SK-N-SH (cell line): ENCODE measurements at regions not wholly inside any gene's neighbourhood (a gene's known extent, or its start where the extent isn't known, plus 50 kb on each side); places are given as distances from the start of the nearest gene placed in this dataset.

ENCODE experiments used
- CTCF ChIA-PET: fragments of 300-600, 350-600 bp; formaldehyde crosslinking; extraction: SDS; loops from one replicate; lab custom pipeline; 2021; lab: Yijun Ruan, JAX
- POLR2A ChIA-PET: fragments of 350-600 bp; sonication (Branson Sonifier 250); formaldehyde crosslinking; extraction: SDS; loops from one replicate; lab custom pipeline; 2020; ENCODE audit warnings: antibody characterized with exemption, inconsistent platforms; lab: Yijun Ruan, JAX
- DNase-seq: peaks from one replicate; pipeline ENCODE4 v3.0.0; 2012
- H2AFZ ChIP-seq: fragments of 200-600 bp; sonication (generic); 2 replicates; pipeline ENCODE4 v1.8.1; 2016; ENCODE audit warnings: antibody characterized with exemption, mild to moderate bottlenecking, low read depth
- H3F3A ChIP-seq: fragments of 200-600 bp; sonication (generic); replicated peaks from 2 replicates; pipeline ENCODE3; 2016; ENCODE audit warnings: antibody characterized with exemption, mild to moderate bottlenecking; ENCODE audit not compliant: insufficient read depth
- H3K27ac ChIP-seq, 2 experiments: fragments of 200-500 bp in 1 of 2; fragments of 200-600 bp in 1 of 2; sonication (Bioruptor generic) in 1 of 2; sonication (generic), shearing (Covaris generic) in 1 of 2; 2 replicates each; pipeline versions ENCODE4 v1.5.1 to v1.6.1; 2014 to 2016; ENCODE audit warnings: low read depth in 2 of 2, inconsistent platforms in 1 of 2, low read length in 1 of 2, mild to moderate bottlenecking in 1 of 2, mixed read lengths in 1 of 2
- H3K27me3 ChIP-seq: fragments of 200-600 bp; sonication (generic), shearing (Covaris generic); 2 replicates; pipeline ENCODE4 v1.6.1; 2016; ENCODE audit warnings: mixed run types; ENCODE audit not compliant: insufficient read depth
- H3K36me3 ChIP-seq, 2 experiments: fragments of 200-500 bp in 1 of 2; fragments of 200-600 bp in 1 of 2; sonication (Bioruptor generic) in 1 of 2; sonication (generic) in 1 of 2; replicated peaks in 1 of 2; 2 replicates each; pipeline versions ENCODE3 to v1.5.1; 2014 to 2016; ENCODE audit warnings: low read length in 1 of 2, mild to moderate bottlenecking in 1 of 2; ENCODE audit not compliant: insufficient read depth in 2 of 2, control insufficient read depth in 1 of 2
- H3K4me1 ChIP-seq, 2 experiments: fragments of 200-500 bp in 1 of 2; fragments of 200-600 bp in 1 of 2; sonication (Bioruptor generic) in 1 of 2; sonication (generic), shearing (Covaris generic) in 1 of 2; 2 replicates each; pipeline versions ENCODE4 v1.5.1 to v1.6.1; 2014 to 2016; ENCODE audit warnings: low read depth in 1 of 2, low read length in 1 of 2, mixed run types in 1 of 2; ENCODE audit not compliant: insufficient read depth in 2 of 2, control insufficient read depth in 1 of 2
- H3K4me2 ChIP-seq: fragments of 200-600 bp; sonication (generic), shearing (Covaris generic); 2 replicates; pipeline ENCODE4 v1.6.1; 2017; ENCODE audit warnings: mixed run types
- H3K4me3 ChIP-seq, 2 experiments: fragments of 200-500 bp in 1 of 2; fragments of 200-600 bp in 1 of 2; sonication (Bioruptor generic) in 1 of 2; sonication (generic), shearing (Covaris generic) in 1 of 2; 2 replicates each; pipeline versions ENCODE4 v1.5.1 to v1.8.1; 2014 to 2016; ENCODE audit warnings: low read depth in 2 of 2, inconsistent platforms in 1 of 2, low read length in 1 of 2, mild to moderate bottlenecking in 1 of 2, mixed read lengths in 1 of 2, moderate library complexity in 1 of 2
- H3K79me2 ChIP-seq: fragments of 200-600 bp; sonication (generic); 2 replicates; pipeline ENCODE4 v1.8.1; 2017; ENCODE audit warnings: mild to moderate bottlenecking; ENCODE audit not compliant: insufficient read depth
- H3K9ac ChIP-seq: fragments of 200-600 bp; sonication (generic); 2 replicates; pipeline ENCODE4 v1.6.1; 2017; ENCODE audit warnings: mixed run types
- H3K9me2 ChIP-seq: fragments of 200-600 bp; sonication (generic); 2 replicates; pipeline ENCODE4 v1.6.1; 2017; ENCODE audit warnings: mixed run types
- H3K9me3 ChIP-seq: fragments of 200-600 bp; sonication (generic); 2 replicates; pipeline ENCODE4 v1.6.1; 2017; ENCODE audit warnings: mixed run types, mild to moderate bottlenecking, moderate library complexity
- H4K20me1 ChIP-seq: fragments of 200-600 bp; sonication (generic); 2 replicates; pipeline ENCODE4 v1.6.1; 2017; ENCODE audit warnings: mild to moderate bottlenecking, mixed run types; ENCODE audit not compliant: insufficient read depth
- EP300 ChIP-seq, 2 experiments: IDR thresholded peaks; 2 replicates each; pipeline versions ENCODE4 v1.4.0 to v1.6.1; 2012; ENCODE audit warnings: borderline replicate concordance in 1 of 2, low read depth in 1 of 2, low read length in 1 of 2
- GATA2 ChIP-seq: sonication (generic); formaldehyde crosslinking; IDR thresholded peaks from 2 replicates; pipeline ENCODE4 v1.5.0; 2020; ENCODE audit warnings: mild to moderate bottlenecking, missing genetic modification reagents
- MXI1 ChIP-seq: IDR thresholded peaks from 2 replicates; pipeline ENCODE4 v1.6.1; 2012; ENCODE audit warnings: mild to moderate bottlenecking, low read depth, low read length, improper control_type of control experiment
- NFIC ChIP-seq: IDR thresholded peaks from 2 replicates; pipeline ENCODE4 v1.4.0; 2012; ENCODE audit warnings: borderline replicate concordance
- NRF1 ChIP-seq: IDR thresholded peaks from 2 replicates; pipeline ENCODE4 v1.6.1; 2012; ENCODE audit warnings: low read depth, mild to moderate bottlenecking, low read length
- RAD21 ChIP-seq: IDR thresholded peaks from 2 replicates; pipeline ENCODE4 v1.6.1; 2012; ENCODE audit warnings: mild to moderate bottlenecking, low read length
- RFX5 ChIP-seq: IDR thresholded peaks from 2 replicates; pipeline ENCODE4 v1.6.1; 2012; ENCODE audit warnings: mild to moderate bottlenecking, improper control_type of control experiment, low read length
- TEAD4 ChIP-seq: IDR thresholded peaks from 2 replicates; pipeline ENCODE4 v1.4.0; 2012; ENCODE audit warnings: mild to moderate bottlenecking, borderline replicate concordance; ENCODE audit not compliant: insufficient read depth
- YY1 ChIP-seq: IDR thresholded peaks from 2 replicates; pipeline ENCODE4 v1.4.0; 2012; ENCODE audit warnings: low read depth, mild to moderate bottlenecking
- WGBS: methylation state at CpG from one replicate; pipeline ENCODE4 v1.1.6; 2017; ENCODE audit warnings: low lambda C conversion rate; 5-methylcytosine and 5-hydroxymethylcytosine counted together
- TF ChIP-seq, protein P1 (sequence below): IDR thresholded peaks from 2 replicates; pipeline ENCODE4 v1.4.0; 2012; ENCODE audit warnings: low read depth, borderline replicate concordance
- TF ChIP-seq, protein P2 (sequence below): IDR thresholded peaks from 2 replicates; pipeline ENCODE4 v1.4.0; 2012; ENCODE audit warnings: low read depth, borderline replicate concordance
- TF ChIP-seq, protein P3 (sequence below): IDR thresholded peaks from 2 replicates; pipeline ENCODE4 v1.6.1; 2012; ENCODE audit warnings: mild to moderate bottlenecking, low read depth, low read length, moderate library complexity
- TF ChIP-seq, protein P4 (sequence below): fragments of 150-350 bp; IDR thresholded peaks from 2 replicates; pipeline ENCODE4 v1.6.1; 2016; ENCODE audit warnings: mild to moderate bottlenecking, low read depth, low read length
- TF ChIP-seq, protein P5 (sequence below): IDR thresholded peaks from 2 replicates; pipeline ENCODE4; 2012

DNA sequence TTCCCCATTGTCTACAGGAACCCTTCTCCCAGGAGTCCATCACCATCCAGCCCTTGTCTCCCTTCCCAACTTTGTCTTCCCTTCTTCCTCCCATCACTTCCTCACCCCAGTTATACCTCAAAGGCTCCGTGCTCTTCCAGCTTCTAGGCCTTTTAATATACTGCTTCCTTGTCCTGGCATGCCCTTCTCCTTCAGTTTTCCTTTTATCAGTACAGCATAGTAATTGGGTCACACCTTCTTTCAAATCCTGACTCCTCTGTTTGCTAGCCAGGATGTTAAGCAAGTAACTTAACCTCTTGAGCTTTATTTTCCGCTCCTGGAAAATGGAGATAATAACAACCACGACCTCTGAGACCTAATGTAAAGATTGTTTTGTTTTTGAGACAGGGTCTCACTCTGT, 54.9 kb upstream of the PNRC1 start:
- no peaks in the 10 kb centered on the region for H3K27me3 ChIP-seq
- peaks cover 2% of the 10 kb centered on the region for H3F3A ChIP-seq
- WGBS = 75% methylated on average over 3 of the region's 3 CpGs
- no peaks in the 10 kb centered on the region for H3K4me1 ChIP-seq
- no peaks in the 10 kb centered on the region for H3K79me2 ChIP-seq
- POLR2A ChIA-PET = no interaction called here
- no peak overlapping the region for H3K4me2 ChIP-seq
- no peak overlapping the region for H3K4me3 ChIP-seq
- H2AFZ ChIP-seq = no peak overlapping the region
- no peak for DNase-seq
- H3K9ac ChIP-seq = no peak overlapping the region
- TF ChIP-seq, protein P1, sequence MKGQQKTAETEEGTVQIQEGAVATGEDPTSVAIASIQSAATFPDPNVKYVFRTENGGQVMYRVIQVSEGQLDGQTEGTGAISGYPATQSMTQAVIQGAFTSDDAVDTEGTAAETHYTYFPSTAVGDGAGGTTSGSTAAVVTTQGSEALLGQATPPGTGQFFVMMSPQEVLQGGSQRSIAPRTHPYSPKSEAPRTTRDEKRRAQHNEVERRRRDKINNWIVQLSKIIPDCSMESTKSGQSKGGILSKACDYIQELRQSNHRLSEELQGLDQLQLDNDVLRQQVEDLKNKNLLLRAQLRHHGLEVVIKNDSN = no peak
- TF ChIP-seq, protein P2, sequence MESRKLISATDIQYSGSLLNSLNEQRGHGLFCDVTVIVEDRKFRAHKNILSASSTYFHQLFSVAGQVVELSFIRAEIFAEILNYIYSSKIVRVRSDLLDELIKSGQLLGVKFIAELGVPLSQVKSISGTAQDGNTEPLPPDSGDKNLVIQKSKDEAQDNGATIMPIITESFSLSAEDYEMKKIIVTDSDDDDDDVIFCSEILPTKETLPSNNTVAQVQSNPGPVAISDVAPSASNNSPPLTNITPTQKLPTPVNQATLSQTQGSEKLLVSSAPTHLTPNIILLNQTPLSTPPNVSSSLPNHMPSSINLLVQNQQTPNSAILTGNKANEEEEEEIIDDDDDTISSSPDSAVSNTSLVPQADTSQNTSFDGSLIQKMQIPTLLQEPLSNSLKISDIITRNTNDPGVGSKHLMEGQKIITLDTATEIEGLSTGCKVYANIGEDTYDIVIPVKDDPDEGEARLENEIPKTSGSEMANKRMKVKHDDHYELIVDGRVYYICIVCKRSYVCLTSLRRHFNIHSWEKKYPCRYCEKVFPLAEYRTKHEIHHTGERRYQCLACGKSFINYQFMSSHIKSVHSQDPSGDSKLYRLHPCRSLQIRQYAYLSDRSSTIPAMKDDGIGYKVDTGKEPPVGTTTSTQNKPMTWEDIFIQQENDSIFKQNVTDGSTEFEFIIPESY = no peak
- TF ChIP-seq YY1 (no peak), NRF1 (no peak), MXI1 (no peak), TEAD4 (no peak), RAD21 (no peak), EP300 (IDR thresholded peaks at IDR 0.05; ENCODE audit: borderline replicate concordance in 1 of 2, low read depth in 1 of 2, low read length in 1 of 2) (no peak), GATA2 (no peak), RFX5 (no peak), NFIC (no peak)
- TF ChIP-seq, protein P3, sequence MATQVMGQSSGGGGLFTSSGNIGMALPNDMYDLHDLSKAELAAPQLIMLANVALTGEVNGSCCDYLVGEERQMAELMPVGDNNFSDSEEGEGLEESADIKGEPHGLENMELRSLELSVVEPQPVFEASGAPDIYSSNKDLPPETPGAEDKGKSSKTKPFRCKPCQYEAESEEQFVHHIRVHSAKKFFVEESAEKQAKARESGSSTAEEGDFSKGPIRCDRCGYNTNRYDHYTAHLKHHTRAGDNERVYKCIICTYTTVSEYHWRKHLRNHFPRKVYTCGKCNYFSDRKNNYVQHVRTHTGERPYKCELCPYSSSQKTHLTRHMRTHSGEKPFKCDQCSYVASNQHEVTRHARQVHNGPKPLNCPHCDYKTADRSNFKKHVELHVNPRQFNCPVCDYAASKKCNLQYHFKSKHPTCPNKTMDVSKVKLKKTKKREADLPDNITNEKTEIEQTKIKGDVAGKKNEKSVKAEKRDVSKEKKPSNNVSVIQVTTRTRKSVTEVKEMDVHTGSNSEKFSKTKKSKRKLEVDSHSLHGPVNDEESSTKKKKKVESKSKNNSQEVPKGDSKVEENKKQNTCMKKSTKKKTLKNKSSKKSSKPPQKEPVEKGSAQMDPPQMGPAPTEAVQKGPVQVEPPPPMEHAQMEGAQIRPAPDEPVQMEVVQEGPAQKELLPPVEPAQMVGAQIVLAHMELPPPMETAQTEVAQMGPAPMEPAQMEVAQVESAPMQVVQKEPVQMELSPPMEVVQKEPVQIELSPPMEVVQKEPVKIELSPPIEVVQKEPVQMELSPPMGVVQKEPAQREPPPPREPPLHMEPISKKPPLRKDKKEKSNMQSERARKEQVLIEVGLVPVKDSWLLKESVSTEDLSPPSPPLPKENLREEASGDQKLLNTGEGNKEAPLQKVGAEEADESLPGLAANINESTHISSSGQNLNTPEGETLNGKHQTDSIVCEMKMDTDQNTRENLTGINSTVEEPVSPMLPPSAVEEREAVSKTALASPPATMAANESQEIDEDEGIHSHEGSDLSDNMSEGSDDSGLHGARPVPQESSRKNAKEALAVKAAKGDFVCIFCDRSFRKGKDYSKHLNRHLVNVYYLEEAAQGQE = no peak
- TF ChIP-seq, protein P4, sequence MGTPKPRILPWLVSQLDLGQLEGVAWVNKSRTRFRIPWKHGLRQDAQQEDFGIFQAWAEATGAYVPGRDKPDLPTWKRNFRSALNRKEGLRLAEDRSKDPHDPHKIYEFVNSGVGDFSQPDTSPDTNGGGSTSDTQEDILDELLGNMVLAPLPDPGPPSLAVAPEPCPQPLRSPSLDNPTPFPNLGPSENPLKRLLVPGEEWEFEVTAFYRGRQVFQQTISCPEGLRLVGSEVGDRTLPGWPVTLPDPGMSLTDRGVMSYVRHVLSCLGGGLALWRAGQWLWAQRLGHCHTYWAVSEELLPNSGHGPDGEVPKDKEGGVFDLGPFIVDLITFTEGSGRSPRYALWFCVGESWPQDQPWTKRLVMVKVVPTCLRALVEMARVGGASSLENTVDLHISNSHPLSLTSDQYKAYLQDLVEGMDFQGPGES = no peak
- TF ChIP-seq, protein P5, sequence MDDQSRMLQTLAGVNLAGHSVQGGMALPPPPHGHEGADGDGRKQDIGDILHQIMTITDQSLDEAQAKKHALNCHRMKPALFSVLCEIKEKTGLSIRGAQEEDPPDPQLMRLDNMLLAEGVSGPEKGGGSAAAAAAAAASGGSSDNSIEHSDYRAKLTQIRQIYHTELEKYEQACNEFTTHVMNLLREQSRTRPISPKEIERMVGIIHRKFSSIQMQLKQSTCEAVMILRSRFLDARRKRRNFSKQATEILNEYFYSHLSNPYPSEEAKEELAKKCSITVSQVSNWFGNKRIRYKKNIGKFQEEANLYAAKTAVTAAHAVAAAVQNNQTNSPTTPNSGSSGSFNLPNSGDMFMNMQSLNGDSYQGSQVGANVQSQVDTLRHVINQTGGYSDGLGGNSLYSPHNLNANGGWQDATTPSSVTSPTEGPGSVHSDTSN = no peak
- CTCF ChIA-PET = no interaction called here
- no peaks in the 10 kb centered on the region for H3K9me2 ChIP-seq
- H4K20me1 ChIP-seq = no peaks in the 10 kb centered on the region
- no peak overlapping the region for H3K27ac ChIP-seq
- H3K9me3 ChIP-seq = no peaks in the 10 kb centered on the region
- no peaks in the 10 kb centered on the region for H3K36me3 ChIP-seq
